IMR-90 (cell line): ENCODE measurements at regions not wholly inside any gene's neighbourhood (a gene's known extent, or its start where the extent isn't known, plus 50 kb on each side); places are given as distances from the start of the nearest gene placed in this dataset.

Experiments
- ATAC-seq: fragments of 200-7000 bp; cut with Tn5 transposase; 2 replicates; pipeline ENCODE4 v1.9.1; 2020; ENCODE audit warnings: low read depth, mild to moderate bottlenecking, moderate library complexity
- BruUV-seq: library from RNA; stranded (reverse); fragments of 400-500 nt; replicated peaks from 2 replicates; lab custom pipeline; 2021; lab: Mats Ljungman, UMichigan
- CTCF ChIA-PET: fragments of 300-600 bp; formaldehyde crosslinking; extraction: SDS; loops from one replicate; lab custom pipeline; 2021; ENCODE audit warnings: antibody characterized with exemption; lab: Yijun Ruan, JAX
- POLR2A ChIA-PET: fragments of 300-600 bp; sonication (Branson Sonifier 250); formaldehyde crosslinking; loops from one replicate; lab custom pipeline; 2022; ENCODE audit warnings: antibody characterized with exemption; ENCODE audit not compliant: unreplicated experiment; lab: Charles Lee
- DNase-seq: peaks from one replicate; pipeline ENCODE4 v3.0.0; 2013
- H2AFZ ChIP-seq: replicated peaks from 2 replicates; pipeline ENCODE3; 2013; ENCODE audit warnings: low read length, mild to moderate bottlenecking; ENCODE audit not compliant: poor library complexity
- H2AK5ac ChIP-seq: 2 replicates; pipeline ENCODE4 v1.6.1; 2013; ENCODE audit warnings: low read depth, low read length, inconsistent platforms
- H2AK9ac ChIP-seq: replicated peaks from 2 replicates; pipeline ENCODE3; 2013; ENCODE audit warnings: mild to moderate bottlenecking, low read depth, low read length, moderate library complexity; ENCODE audit not compliant: poor library complexity
- H2BK120ac ChIP-seq: 2 replicates; pipeline ENCODE4 v1.6.1; 2013; ENCODE audit warnings: low read depth, low read length, inconsistent platforms
- H2BK15ac ChIP-seq: 3 replicates; pipeline ENCODE4 v1.6.1; 2013; ENCODE audit warnings: low read depth, low read length, inconsistent platforms
- H2BK20ac ChIP-seq: 2 replicates; pipeline ENCODE4 v1.6.1; 2013; ENCODE audit warnings: low read depth, mild to moderate bottlenecking, inconsistent platforms, low read length, moderate library complexity
- H2BK5ac ChIP-seq: 2 replicates; pipeline ENCODE4 v1.6.1; 2013; ENCODE audit warnings: mild to moderate bottlenecking, low read depth, low read length, inconsistent platforms; ENCODE audit not compliant: poor library complexity, severe bottlenecking
- H3K14ac ChIP-seq: replicated peaks from 2 replicates; pipeline ENCODE4 v1.6.1; 2013; ENCODE audit warnings: low read depth, low read length, inconsistent platforms
- H3K18ac ChIP-seq: 2 replicates; pipeline ENCODE4 v1.6.1; 2013; ENCODE audit warnings: low read depth, low read length, control low read depth
- H3K23ac ChIP-seq: 2 replicates; pipeline ENCODE4 v1.6.1; 2013; ENCODE audit warnings: low read depth, low read length, inconsistent platforms
- H3K27ac ChIP-seq: 2 replicates; pipeline ENCODE4 v1.5.1; 2013; ENCODE audit warnings: mild to moderate bottlenecking, control low read depth, low read length; ENCODE audit not compliant: insufficient read depth
- H3K27me3 ChIP-seq: 2 replicates; pipeline ENCODE4 v1.6.1; 2013; ENCODE audit warnings: low read length; ENCODE audit not compliant: control insufficient read depth, insufficient read depth
- H3K36me3 ChIP-seq: 2 replicates; pipeline ENCODE4 v1.6.1; 2013; ENCODE audit warnings: low read length, mixed read lengths; ENCODE audit not compliant: control insufficient read depth, insufficient read depth
- H3K4ac ChIP-seq: 2 replicates; pipeline ENCODE4 v1.6.1; 2013; ENCODE audit warnings: low read depth, low read length, inconsistent platforms
- H3K4me1 ChIP-seq: 2 replicates; pipeline ENCODE4 v1.6.1; 2013; ENCODE audit warnings: low read length, mixed read lengths; ENCODE audit not compliant: control insufficient read depth, insufficient read depth
- H3K4me2 ChIP-seq: 2 replicates; pipeline ENCODE4 v1.6.1; 2013; ENCODE audit warnings: low read depth, mild to moderate bottlenecking, control low read depth, low read length, moderate library complexity
- H3K4me3 ChIP-seq: 2 replicates; pipeline ENCODE4 v1.5.1; 2013; ENCODE audit warnings: low read depth, mild to moderate bottlenecking, control low read depth, low read length, moderate library complexity; ENCODE audit not compliant: insufficient read depth
- H3K56ac ChIP-seq: 2 replicates; pipeline ENCODE4 v1.6.1; 2013; ENCODE audit warnings: low read length, inconsistent platforms; ENCODE audit not compliant: insufficient read depth; ENCODE audit errors: extremely low read depth
- H3K79me1 ChIP-seq, 2 experiments: 2 replicates each; pipeline ENCODE4 v1.6.1; 2013; ENCODE audit warnings: low read length in 2 of 2, inconsistent platforms in 1 of 2, low read depth in 1 of 2
- H3K9ac ChIP-seq: 2 replicates; pipeline ENCODE4 v1.6.1; 2013; ENCODE audit warnings: low read depth, low read length, control low read depth
- H3K9me1 ChIP-seq: 2 replicates; pipeline ENCODE4 v1.6.1; 2013; ENCODE audit warnings: low read length, inconsistent platforms; ENCODE audit not compliant: insufficient read depth
- H3K9me3 ChIP-seq: 2 replicates; pipeline ENCODE4 v1.6.1; 2013; ENCODE audit warnings: low read length; ENCODE audit not compliant: control insufficient read depth, insufficient read depth
- H4K20me1 ChIP-seq: 2 replicates; pipeline ENCODE4 v1.6.1; 2013; ENCODE audit warnings: low read length, inconsistent platforms; ENCODE audit not compliant: insufficient read depth
- H4K5ac ChIP-seq: 2 replicates; pipeline ENCODE4 v1.6.1; 2013; ENCODE audit warnings: mild to moderate bottlenecking, low read depth, low read length, control low read depth
- H4K8ac ChIP-seq, 2 experiments: 2 replicates each; pipeline ENCODE4 v1.6.1; 2013; ENCODE audit warnings: low read depth in 2 of 2, low read length in 2 of 2, control low read depth in 1 of 2, inconsistent platforms in 1 of 2
- H4K91ac ChIP-seq: 2 replicates; pipeline ENCODE4 v1.6.1; 2013; ENCODE audit warnings: low read depth, low read length, inconsistent platforms; ENCODE audit not compliant: insufficient read depth
- FOS ChIP-seq: fragments of 150-350 bp; IDR thresholded peaks from 2 replicates; pipeline ENCODE4 v1.6.1; 2016; ENCODE audit warnings: low read depth, low read length
- POLR2A ChIP-seq: IDR thresholded peaks from 2 replicates; pipeline ENCODE4 v1.6.1; 2012; ENCODE audit warnings: mild to moderate bottlenecking, low read depth, low read length
- SMC3 ChIP-seq: fragments of 150-350 bp; IDR thresholded peaks from 2 replicates; pipeline ENCODE4 v1.6.1; 2016; ENCODE audit warnings: low read depth, mild to moderate bottlenecking, antibody characterized with exemption, low read length, moderate library complexity
- WGBS, 2 experiments: methylation state at CpG; one replicate each; pipeline versions ENCODE4 v1.1.5 to v1.1.7; 2013; ENCODE audit warnings: missing lambda C conversion rate in 2 of 2; ENCODE audit not compliant: insufficient read length in 1 of 2; ENCODE audit errors: extremely low coverage in 2 of 2; 5-methylcytosine and 5-hydroxymethylcytosine counted together
- dilution Hi-C: fragments of 300-500 bp; cut with HindIII; formaldehyde crosslinking; loops from one replicate; pipeline ENCODE4 v1.14.3; 2018; ENCODE audit warnings: low sequenced_read_pairs; ENCODE audit not compliant: unreplicated experiment
- in situ Hi-C: fragments of 300-500 bp; cut with MboI; formaldehyde crosslinking; loops from 3 replicates; pipeline ENCODE4 v1.14.3; 2019; ENCODE audit warnings: low sequenced_read_pairs, inconsistent platforms, mixed read lengths
- intact Hi-C: fragments of 100-400 bp; cut with micrococcal nuclease; formaldehyde crosslinking; loops from 2 replicates; pipeline ENCODE4 v1.10.0; 2022

GRCh38 chr17:31622500-31622899, 231.0 kb downstream of the RAB11FIP4 start:
- TF ChIP-seq POLR2A (no peak), SMC3 (no peak), FOS (no peak)
- H2BK20ac ChIP-seq = no peak overlapping the region
- no peak overlapping the region for H4K8ac ChIP-seq
- no TSS peak for BruUV-seq
- no peak for DNase-seq
- peaks cover 2% of the 10 kb centered on the region for H3K4me1 ChIP-seq
- WGBS, 2 experiments = no CpG with 5 or more reads among the region's 3 CpGs
- peaks cover 18% of the 10 kb centered on the region for H3K9me3 ChIP-seq
- H3K56ac ChIP-seq = no peak overlapping the region
- no peak overlapping the region for H2BK120ac ChIP-seq
- H2AK5ac ChIP-seq = no peak overlapping the region
- H3K4me3 ChIP-seq = no peak overlapping the region
- H4K5ac ChIP-seq = no peak overlapping the region
- dilution Hi-C loops = no loop called here
- H3K9me1 ChIP-seq = 0 out of 2 replicates have a peak, but pooled peaks cover 2% of the 10 kb centered on the region
- H2BK15ac ChIP-seq = no peak overlapping the region
- no peak overlapping the region for H3K18ac ChIP-seq
- H2BK5ac ChIP-seq = no peak overlapping the region
- no peak overlapping the region for H3K27ac ChIP-seq
- no peak overlapping the region for H3K4ac ChIP-seq
- H3K23ac ChIP-seq = no peak overlapping the region
- H4K20me1 ChIP-seq = no peaks in the 10 kb centered on the region
- ChIA-PET CTCF (no interaction called here), POLR2A (no interaction called here)
- H3K4me2 ChIP-seq = no peak overlapping the region
- H2AK9ac ChIP-seq = no peak overlapping the region
- H3K14ac ChIP-seq = no peak overlapping the region
- H2AFZ ChIP-seq = no peak overlapping the region
- H4K91ac ChIP-seq = no peak overlapping the region
- intact Hi-C loops = no loop called here
- no peaks in the 10 kb centered on the region for H3K79me1 ChIP-seq
- ATAC-seq = no peak
- H3K27me3 ChIP-seq = no peaks in the 10 kb centered on the region
- in situ Hi-C loops = no loop called here
- H3K36me3 ChIP-seq = no peaks in the 10 kb centered on the region
- no peak overlapping the region for H3K9ac ChIP-seq
